ENCODE measurements at regions not wholly inside any gene's neighbourhood (a gene's known extent, or its start where the extent isn't known, plus 50 kb on each side); places are given as distances from the start of the nearest gene placed in this dataset.

GRCh38 chr2:59093571-59093970 lies 852.4 kb upstream of the FANCL start:
- Histone ChIP-seq H3K27ac (ENCODE audit: low read depth in 2 of 2, low read length in 1 of 2) (no peak overlapping the region), H3K4me1 (ENCODE audit: control insufficient read depth in 2 of 2, insufficient read depth in 2 of 2, low read length in 1 of 2) (no peaks in the 10 kb centered on the region), H3K9me3 (ENCODE audit: control insufficient read depth in 2 of 2, insufficient read depth in 1 of 2, low read depth in 1 of 2, low read length in 1 of 2) (no peaks in the 10 kb centered on the region), H3K4me3 (ENCODE audit: low read depth in 1 of 2, low read length in 2 of 2) (no peak overlapping the region), H3K27me3 (ENCODE audit: control insufficient read depth in 1 of 2, insufficient read depth in 2 of 2, low read length in 2 of 2) (no peaks in the 10 kb centered on the region), H3K36me3 (ENCODE audit: control insufficient read depth in 2 of 2, insufficient read depth in 2 of 2, low read length in 1 of 2) (no peaks in the 10 kb centered on the region)
- 78 to 81% methylated on average over 4 of the region's 4 CpGs for WGBS, 2 donors

GRCh38 chr2:59084326-59084725 lies 843.2 kb upstream of the FANCL start:
- Histone ChIP-seq H3K36me3 (ENCODE audit: control insufficient read depth in 2 of 2, insufficient read depth in 2 of 2, low read length in 1 of 2) (no peaks in the 10 kb centered on the region), H3K9me3 (ENCODE audit: control insufficient read depth in 2 of 2, insufficient read depth in 1 of 2, low read depth in 1 of 2, low read length in 1 of 2) (no peaks in the 10 kb centered on the region), H3K4me1 (ENCODE audit: control insufficient read depth in 2 of 2, insufficient read depth in 2 of 2, low read length in 1 of 2) (no peaks in the 10 kb centered on the region), H3K27me3 (ENCODE audit: control insufficient read depth in 1 of 2, insufficient read depth in 2 of 2, low read length in 2 of 2) (no peaks in the 10 kb centered on the region), H3K4me3 (ENCODE audit: low read depth in 1 of 2, low read length in 2 of 2) (no peak overlapping the region), H3K27ac (ENCODE audit: low read depth in 2 of 2, low read length in 1 of 2) (no peak overlapping the region)
- 49 to 61% methylated on average over 6 of the region's 6 CpGs for WGBS, 2 donors

GRCh38 chr2:59083075-59083828 lies 842.1 kb upstream of the FANCL start:
- H3K27me3 ChIP-seq (ENCODE audit: control insufficient read depth in 1 of 2, insufficient read depth in 2 of 2, low read length in 2 of 2), result no peaks in the 10 kb centered on the region
- H3K27ac ChIP-seq (ENCODE audit: low read depth in 2 of 2, low read length in 1 of 2), result no peak overlapping the region
- H3K4me3 ChIP-seq (ENCODE audit: low read depth in 1 of 2, low read length in 2 of 2), result no peak overlapping the region
- H3K4me1 ChIP-seq (ENCODE audit: control insufficient read depth in 2 of 2, insufficient read depth in 2 of 2, low read length in 1 of 2), result no peaks in the 10 kb centered on the region
- H3K9me3 ChIP-seq (ENCODE audit: control insufficient read depth in 2 of 2, insufficient read depth in 1 of 2, low read depth in 1 of 2, low read length in 1 of 2), result no peaks in the 10 kb centered on the region
- WGBS, 2 donors, result 66 to 70% methylated on average over 5 of the region's 5 CpGs
- no peaks in the 10 kb centered on the region for H3K36me3 ChIP-seq (ENCODE audit: control insufficient read depth in 2 of 2, insufficient read depth in 2 of 2, low read length in 1 of 2)

GRCh38 chr2:59082657-59083056 lies 841.5 kb upstream of the FANCL start:
- no peaks in the 10 kb centered on the region for H3K27me3 ChIP-seq (ENCODE audit: control insufficient read depth in 1 of 2, insufficient read depth in 2 of 2, low read length in 2 of 2)
- WGBS, 2 donors, result 52 to 62% methylated on average over 5 of the region's 5 CpGs

GRCh38 chr2:59080451-59081181 lies 839.5 kb upstream of the FANCL start:
- no peaks in the 10 kb centered on the region for H3K9me3 ChIP-seq (ENCODE audit: control insufficient read depth in 2 of 2, insufficient read depth in 1 of 2, low read depth in 1 of 2, low read length in 1 of 2)
- no peak overlapping the region for H3K4me3 ChIP-seq (ENCODE audit: low read depth in 1 of 2, low read length in 2 of 2)
- H3K27ac ChIP-seq (ENCODE audit: low read depth in 2 of 2, low read length in 1 of 2), result no peak overlapping the region
- 79% methylated on average over 4 of the region's 4 CpGs for whole genome bisulfite sequencing, 2 donors
- H3K27me3 ChIP-seq (ENCODE audit: control insufficient read depth in 1 of 2, insufficient read depth in 2 of 2, low read length in 2 of 2), result no peaks in the 10 kb centered on the region
- no peaks in the 10 kb centered on the region for H3K4me1 ChIP-seq (ENCODE audit: control insufficient read depth in 2 of 2, insufficient read depth in 2 of 2, low read length in 1 of 2)
- no peaks in the 10 kb centered on the region for H3K36me3 ChIP-seq (ENCODE audit: control insufficient read depth in 2 of 2, insufficient read depth in 2 of 2, low read length in 1 of 2)

More at GRCh38 chr2:59082657-59083056, 841.5 kb upstream of the FANCL start:
- H3K9me3 ChIP-seq (ENCODE audit: control insufficient read depth in 2 of 2, insufficient read depth in 1 of 2, low read depth in 1 of 2, low read length in 1 of 2), result no peaks in the 10 kb centered on the region
- no peak overlapping the region for H3K4me3 ChIP-seq (ENCODE audit: low read depth in 1 of 2, low read length in 2 of 2)
- no peaks in the 10 kb centered on the region for H3K4me1 ChIP-seq (ENCODE audit: control insufficient read depth in 2 of 2, insufficient read depth in 2 of 2, low read length in 1 of 2)
- H3K36me3 ChIP-seq (ENCODE audit: control insufficient read depth in 2 of 2, insufficient read depth in 2 of 2, low read length in 1 of 2), result no peaks in the 10 kb centered on the region
- no peak overlapping the region for H3K27ac ChIP-seq (ENCODE audit: low read depth in 2 of 2, low read length in 1 of 2)

GRCh38 chr2:59077981-59078531 lies 836.9 kb upstream of the FANCL start:
- Histone ChIP-seq H3K4me3 (ENCODE audit: low read depth in 1 of 2, low read length in 2 of 2) (no peak overlapping the region), H3K27me3 (ENCODE audit: control insufficient read depth in 1 of 2, insufficient read depth in 2 of 2, low read length in 2 of 2) (no peaks in the 10 kb centered on the region), H3K9me3 (ENCODE audit: control insufficient read depth in 2 of 2, insufficient read depth in 1 of 2, low read depth in 1 of 2, low read length in 1 of 2) (no peaks in the 10 kb centered on the region), H3K27ac (ENCODE audit: low read depth in 2 of 2, low read length in 1 of 2) (no peak overlapping the region), H3K36me3 (ENCODE audit: control insufficient read depth in 2 of 2, insufficient read depth in 2 of 2, low read length in 1 of 2) (no peaks in the 10 kb centered on the region), H3K4me1 (ENCODE audit: control insufficient read depth in 2 of 2, insufficient read depth in 2 of 2, low read length in 1 of 2) (no peaks in the 10 kb centered on the region)
- WGBS, 2 donors, result 77 to 78% methylated on average over 6 of the region's 6 CpGs

GRCh38 chr2:59077026-59077725 lies 836.1 kb upstream of the FANCL start:
- H3K27me3 ChIP-seq (ENCODE audit: control insufficient read depth in 1 of 2, insufficient read depth in 2 of 2, low read length in 2 of 2), result no peaks in the 10 kb centered on the region
- WGBS, 2 donors, result 77 to 85% methylated on average over 6 of the region's 6 CpGs
- no peaks in the 10 kb centered on the region for H3K9me3 ChIP-seq (ENCODE audit: control insufficient read depth in 2 of 2, insufficient read depth in 1 of 2, low read depth in 1 of 2, low read length in 1 of 2)
- no peak overlapping the region for H3K4me3 ChIP-seq (ENCODE audit: low read depth in 1 of 2, low read length in 2 of 2)
- no peaks in the 10 kb centered on the region for H3K4me1 ChIP-seq (ENCODE audit: control insufficient read depth in 2 of 2, insufficient read depth in 2 of 2, low read length in 1 of 2)
- no peaks in the 10 kb centered on the region for H3K36me3 ChIP-seq (ENCODE audit: control insufficient read depth in 2 of 2, insufficient read depth in 2 of 2, low read length in 1 of 2)
- H3K27ac ChIP-seq (ENCODE audit: low read depth in 2 of 2, low read length in 1 of 2), result no peak overlapping the region

- Histone ChIP-seq H3K9me3 (ENCODE audit: control insufficient read depth in 2 of 2, insufficient read depth in 1 of 2, low read depth in 1 of 2, low read length in 1 of 2) (no peaks in the 10 kb centered on the region), H3K27me3 (ENCODE audit: control insufficient read depth in 1 of 2, insufficient read depth in 2 of 2, low read length in 2 of 2) (no peaks in the 10 kb centered on the region), H3K4me3 (ENCODE audit: low read depth in 1 of 2, low read length in 2 of 2) (no peak overlapping the region), H3K27ac (ENCODE audit: low read depth in 2 of 2, low read length in 1 of 2) (no peak overlapping the region), H3K4me1 (ENCODE audit: control insufficient read depth in 2 of 2, insufficient read depth in 2 of 2, low read length in 1 of 2) (no peaks in the 10 kb centered on the region), H3K36me3 (ENCODE audit: control insufficient read depth in 2 of 2, insufficient read depth in 2 of 2, low read length in 1 of 2) (no peaks in the 10 kb centered on the region)
- WGBS, 2 donors, result 41 to 52% methylated on average over 5 of the region's 5 CpGs
Measured at GRCh38 chr2:59076079-59076619, 835.0 kb upstream of the FANCL start.

GRCh38 chr2:59074071-59074470 lies 832.9 kb upstream of the FANCL start:
- no peaks in the 10 kb centered on the region for H3K4me1 ChIP-seq (ENCODE audit: control insufficient read depth in 2 of 2, insufficient read depth in 2 of 2, low read length in 1 of 2)
- no peaks in the 10 kb centered on the region for H3K36me3 ChIP-seq (ENCODE audit: control insufficient read depth in 2 of 2, insufficient read depth in 2 of 2, low read length in 1 of 2)
- no peaks in the 10 kb centered on the region for H3K9me3 ChIP-seq (ENCODE audit: control insufficient read depth in 2 of 2, insufficient read depth in 1 of 2, low read depth in 1 of 2, low read length in 1 of 2)
- no peaks in the 10 kb centered on the region for H3K27me3 ChIP-seq (ENCODE audit: control insufficient read depth in 1 of 2, insufficient read depth in 2 of 2, low read length in 2 of 2)
- WGBS, 2 donors, result 86 to 90% methylated on average over 3 of the region's 3 CpGs
- H3K27ac ChIP-seq (ENCODE audit: low read depth in 2 of 2, low read length in 1 of 2), result no peak overlapping the region
- H3K4me3 ChIP-seq (ENCODE audit: low read depth in 1 of 2, low read length in 2 of 2), result no peak overlapping the region
